ENCODE measurements at regions not wholly inside any gene's neighbourhood (a gene's known extent, or its start where the extent isn't known, plus 50 kb on each side); places are given as distances from the start of the nearest gene placed in this dataset.

GRCh38 chr5:1701216-1701864, 98.3 kb downstream of the MRPL36 start:
- no peaks in the 10 kb centered on the region for H3K27me3 ChIP-seq (ENCODE audit: control insufficient read depth in 2 of 2, insufficient read depth in 2 of 2, low read length in 2 of 2)
- Mint-ChIP-seq H3K4me1 (no peaks in the 10 kb centered on the region), H3K36me3 (no peaks in the 10 kb centered on the region), H3K27ac (no peak overlapping the region), H3K4me3 (no peak overlapping the region), H3K27me3 (ENCODE audit: low read depth in 3 of 3) (peaks cover 5 to 13% (median 7%) of the 10 kb centered on the region in 3 donors), H3K9me3 (peaks cover 0 to 3% (median 0%) of the 10 kb centered on the region in 7 donors)
- no peaks in the 10 kb centered on the region for H3K9me3 ChIP-seq (replicated peaks in 1 of 2; ENCODE audit: control insufficient read depth in 1 of 2, insufficient read depth in 1 of 2, low read length in 2 of 2)
- 88% methylated on average over 15 of the region's 15 CpGs for WGBS (ENCODE audit: insufficient coverage)
- H4K20me1 ChIP-seq (ENCODE audit: insufficient read depth, low read length) = no peaks in the 10 kb centered on the region
- DNase-seq = no peak
- H2AFZ ChIP-seq (ENCODE audit: insufficient read depth, low read depth, low read length, poor library complexity, severe bottlenecking) = no peak overlapping the region
- H3K79me2 ChIP-seq (ENCODE audit: insufficient read depth, low read length) = no peaks in the 10 kb centered on the region
- H3K27ac ChIP-seq (ENCODE audit: low read depth in 1 of 2, low read length in 2 of 2) = no peak overlapping the region
- no peaks in the 10 kb centered on the region for H3K36me3 ChIP-seq (replicated peaks in 1 of 2; ENCODE audit: control insufficient read depth in 1 of 2, insufficient read depth in 2 of 2, low read length in 2 of 2)
- TF ChIP-seq CTCF (IDR thresholded peaks at IDR 0.05) = no peak
- no peak overlapping the region for H3K9ac ChIP-seq (ENCODE audit: insufficient read depth, low read length, poor library complexity, severe bottlenecking)
- H3K4me2 ChIP-seq (replicated peaks; ENCODE audit: extremely low read depth, low read length, poor library complexity, severe bottlenecking) = no peak overlapping the region
- intact Hi-C loops (cut with micrococcal nuclease) = no loop called here
- H3K4me3 ChIP-seq (replicated peaks in 1 of 3; ENCODE audit: low read depth in 2 of 3, low read length in 3 of 3) = no peak overlapping the region
- no peaks in the 10 kb centered on the region for H3K4me1 ChIP-seq (ENCODE audit: control insufficient read depth in 1 of 2, insufficient read depth in 2 of 2, low read length in 2 of 2)

GRCh38 chr5:1699394-1699793, 100.2 kb downstream of the MRPL36 start:
- no peaks in the 10 kb centered on the region for H3K36me3 ChIP-seq (replicated peaks in 1 of 2; ENCODE audit: control insufficient read depth in 1 of 2, insufficient read depth in 2 of 2, low read length in 2 of 2)
- DNase-seq = no peak
- no peaks in the 10 kb centered on the region for H3K9me3 ChIP-seq (replicated peaks in 1 of 2; ENCODE audit: control insufficient read depth in 1 of 2, insufficient read depth in 1 of 2, low read length in 2 of 2)
- H3K27ac ChIP-seq (ENCODE audit: low read depth in 1 of 2, low read length in 2 of 2) = no peak overlapping the region
- intact Hi-C loops (cut with micrococcal nuclease) = no loop called here
- H3K4me1 Mint-ChIP-seq = no peaks in the 10 kb centered on the region
- H3K27me3 ChIP-seq (ENCODE audit: control insufficient read depth in 2 of 2, insufficient read depth in 2 of 2, low read length in 2 of 2) = no peaks in the 10 kb centered on the region
- no peak overlapping the region for H3K27ac Mint-ChIP-seq
- H3K4me3 Mint-ChIP-seq = no peak overlapping the region
- no peaks in the 10 kb centered on the region for H3K4me1 ChIP-seq (ENCODE audit: control insufficient read depth in 1 of 2, insufficient read depth in 2 of 2, low read length in 2 of 2)
- H2AFZ ChIP-seq (ENCODE audit: insufficient read depth, low read depth, low read length, poor library complexity, severe bottlenecking) = no peak overlapping the region
- no peak overlapping the region for H3K9ac ChIP-seq (ENCODE audit: insufficient read depth, low read length, poor library complexity, severe bottlenecking)
- no peak for TF ChIP-seq CTCF (IDR thresholded peaks at IDR 0.05)
- H3K79me2 ChIP-seq (ENCODE audit: insufficient read depth, low read length) = no peaks in the 10 kb centered on the region
- no peaks in the 10 kb centered on the region for H3K36me3 Mint-ChIP-seq
- H4K20me1 ChIP-seq (ENCODE audit: insufficient read depth, low read length) = no peaks in the 10 kb centered on the region
- no CpG with 5 or more reads among the region's 6 CpGs for WGBS (ENCODE audit: insufficient coverage)
- no peak overlapping the region for H3K4me3 ChIP-seq (replicated peaks in 1 of 3; ENCODE audit: low read depth in 2 of 3, low read length in 3 of 3)
- peaks cover 0 to 3% (median 0%) of the 10 kb centered on the region in 7 donors for H3K9me3 Mint-ChIP-seq
- no peak overlapping the region for H3K4me2 ChIP-seq (replicated peaks; ENCODE audit: extremely low read depth, low read length, poor library complexity, severe bottlenecking)
- H3K27me3 Mint-ChIP-seq (ENCODE audit: low read depth in 3 of 3) = peaks cover 6 to 17% (median 7%) of the 10 kb centered on the region in 3 donors

Data from CD14-positive monocyte (primary cell).